ENCODE measurements at regions not wholly inside any gene's neighbourhood (a gene's known extent, or its start where the extent isn't known, plus 50 kb on each side); places are given as distances from the start of the nearest gene placed in this dataset.
A peak's percentile ranks its signal among the peaks of the same experiment; 100 is the strongest.

DNA sequence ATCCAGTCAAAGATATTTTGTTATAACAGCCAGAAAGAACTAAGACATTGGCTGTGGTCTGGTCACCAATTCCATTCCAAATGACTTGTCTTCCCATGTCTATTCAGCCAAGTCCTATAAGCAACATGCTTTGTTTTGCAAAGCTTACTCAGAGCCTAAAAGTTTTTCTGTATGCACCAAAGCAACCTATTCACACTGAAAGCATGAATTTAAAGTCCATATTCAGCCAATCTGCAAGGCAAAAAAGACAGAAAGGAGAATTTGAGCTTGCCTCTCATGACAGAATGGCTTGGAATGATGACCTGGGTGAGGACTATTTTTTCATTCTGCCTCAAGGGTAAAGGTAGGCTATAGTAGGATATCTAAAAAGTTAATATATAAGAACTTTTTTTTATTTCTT lies 323.2 kb upstream of the NOCT start:
- no peak for DNase-seq (ENCODE audit: low read depth in 2 of 2)

DNA sequence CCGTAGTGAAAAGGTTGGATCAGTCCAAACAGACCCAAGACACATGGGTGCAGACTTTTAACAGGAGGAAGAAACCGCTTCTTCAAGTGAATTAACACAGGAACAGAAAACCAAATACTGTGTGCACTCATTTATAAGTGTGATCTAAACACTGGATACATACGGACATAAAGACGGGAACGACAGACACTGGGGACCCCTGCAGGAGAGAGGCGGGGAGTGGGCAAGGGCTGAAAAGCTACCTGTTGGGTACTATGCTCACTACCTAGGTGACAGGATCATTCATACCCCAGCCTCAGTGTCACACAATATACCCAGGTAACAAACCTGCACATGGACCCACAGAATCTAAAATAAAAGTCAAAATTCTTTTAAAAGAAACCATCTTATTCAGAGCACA lies 326.0 kb upstream of the NOCT start:
- DNase-seq (ENCODE audit: low read depth in 2 of 2), result no peak

DNA sequence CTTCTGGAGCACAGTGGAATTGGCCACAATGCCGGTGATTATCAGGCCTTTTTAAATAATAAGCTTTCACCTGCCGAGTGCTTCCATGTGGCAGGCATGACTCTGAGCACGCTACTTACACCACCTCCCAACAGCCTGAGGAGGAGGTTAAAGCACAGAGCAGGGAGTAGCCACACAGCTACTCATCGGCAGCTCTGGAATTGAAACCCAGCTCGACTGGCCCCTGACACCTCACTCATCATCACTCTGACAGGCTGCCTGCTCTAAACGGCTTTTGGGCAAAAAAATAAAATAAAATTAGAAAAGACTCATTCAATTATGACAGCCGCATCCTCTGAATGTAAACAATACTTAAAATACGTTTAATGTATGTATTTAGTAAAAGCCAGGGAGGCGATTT lies 326.4 kb upstream of the NOCT start:
- no peak for DNase-seq (ENCODE audit: low read depth in 2 of 2)

DNA sequence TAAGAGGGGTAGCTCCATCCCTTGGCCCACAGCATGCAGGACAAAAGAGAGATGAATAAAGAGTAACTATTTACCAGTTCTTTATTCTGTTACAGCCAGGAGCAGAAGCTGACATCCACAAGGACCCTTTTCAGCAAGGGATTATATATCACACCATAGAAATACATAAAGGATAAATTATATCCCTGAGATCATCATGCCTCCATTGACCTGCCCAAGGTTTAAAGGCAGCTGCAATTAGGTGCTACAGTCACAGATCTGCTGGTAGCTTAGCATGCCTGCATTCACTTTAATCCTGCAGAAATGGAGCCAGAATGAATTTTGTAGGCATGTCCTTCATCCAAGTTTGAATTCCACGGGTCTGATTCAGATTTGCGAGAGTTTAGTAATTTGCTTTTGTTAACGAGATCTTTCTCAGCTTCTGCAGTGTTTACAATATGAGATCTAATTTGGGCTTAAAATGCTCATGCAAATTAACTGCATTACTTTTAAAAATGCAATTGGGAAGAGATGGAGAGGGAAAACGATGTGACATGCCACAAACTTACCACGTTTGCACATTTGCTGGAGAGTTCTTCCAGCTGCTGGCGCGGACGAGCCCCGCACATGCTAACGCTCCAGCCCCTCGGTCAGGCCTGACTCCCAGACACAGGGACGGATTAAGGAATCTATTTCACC lies 327.0 kb upstream of the NOCT start:
- DNase-seq (ENCODE audit: low read depth in 2 of 2), result no peak

DNA sequence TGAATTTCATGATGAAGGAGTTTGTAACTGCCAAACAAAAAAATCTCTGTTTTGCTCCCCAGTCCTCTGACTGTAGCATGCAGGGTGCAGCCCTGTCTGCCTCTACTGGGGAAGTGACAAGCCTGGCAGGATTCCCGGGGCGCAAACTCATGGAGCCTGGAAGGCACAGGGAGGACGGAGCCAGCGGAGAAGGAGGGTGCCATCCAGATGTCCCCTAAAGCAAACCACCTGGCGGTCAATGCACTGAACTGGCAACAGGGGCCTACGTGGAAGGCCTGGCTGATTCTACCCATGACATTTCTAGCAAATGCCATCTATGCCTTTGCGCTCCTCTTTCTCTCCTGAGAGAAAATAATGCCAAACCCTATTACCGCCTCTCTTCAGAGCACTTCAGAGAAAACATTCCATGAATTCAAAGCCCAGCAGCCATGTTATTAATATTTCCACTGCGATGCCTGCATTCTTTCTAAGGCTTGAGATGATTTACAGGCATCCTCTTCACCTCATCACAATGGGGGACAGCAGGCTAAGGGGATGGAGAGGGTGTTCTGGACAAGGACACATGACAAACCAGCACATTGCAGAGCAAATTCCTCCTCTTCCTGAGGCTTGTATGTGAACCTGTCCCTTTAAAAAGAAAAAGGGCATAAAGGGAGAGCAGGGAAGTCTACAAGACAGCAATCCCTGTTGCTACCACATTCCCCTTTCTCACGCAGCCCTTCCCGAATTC lies 329.3 kb upstream of the NOCT start:
- DNase-seq (ENCODE audit: low read depth in 2 of 2), result no peak

DNA sequence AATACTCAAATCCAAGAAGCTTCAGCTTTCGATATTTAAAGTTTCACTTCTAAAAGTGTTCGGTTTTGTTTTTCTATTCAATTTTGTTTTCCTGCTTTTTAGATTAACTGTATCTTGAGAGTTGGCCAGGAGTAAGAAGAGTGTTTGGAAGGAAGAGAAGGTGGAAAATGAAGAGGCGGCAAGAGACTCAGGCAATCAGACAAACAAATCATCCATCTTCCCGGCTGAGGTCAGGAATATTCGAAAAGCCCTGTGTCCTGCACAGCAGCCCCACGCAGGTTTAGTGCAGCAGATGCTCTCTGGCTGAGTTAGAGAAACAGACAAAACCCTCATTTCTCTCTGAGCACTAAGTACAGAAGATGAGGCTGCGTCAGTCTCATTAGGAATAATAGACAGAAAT lies 330.3 kb upstream of the NOCT start:
- no peak for DNase-seq (ENCODE audit: low read depth in 2 of 2)

DNA sequence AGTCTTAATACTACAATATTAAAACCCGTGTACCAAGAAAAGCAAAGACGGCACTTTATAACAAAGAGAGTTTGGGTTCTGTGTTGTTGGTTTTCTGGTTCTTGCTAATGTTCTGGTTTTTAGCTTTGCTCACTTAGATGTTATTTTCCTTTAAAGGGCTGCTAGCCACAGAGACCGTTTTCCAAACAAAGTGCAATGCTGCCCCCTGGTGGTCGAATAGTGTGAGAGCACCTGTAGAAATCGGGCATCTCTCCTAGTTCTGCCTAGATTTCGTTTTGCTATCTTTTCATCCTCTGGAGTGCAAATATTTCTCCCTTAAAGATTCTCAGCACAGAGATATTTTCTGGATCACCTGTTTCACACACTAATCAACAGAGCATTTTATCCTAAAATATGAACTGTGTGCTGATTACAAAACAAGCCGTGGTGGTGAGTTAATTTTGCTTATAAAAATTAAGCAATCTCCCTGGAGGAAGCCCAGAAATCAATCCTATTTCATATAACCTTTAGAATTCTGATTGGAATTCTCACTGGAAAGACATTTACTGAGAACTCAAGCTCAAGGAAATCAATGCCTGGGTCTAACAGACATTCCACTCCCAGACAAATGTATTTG lies 334.5 kb upstream of the NOCT start:
- peak; percentile 40 to 69 for DNase-seq (ENCODE audit: low read depth in 2 of 2)

DNA sequence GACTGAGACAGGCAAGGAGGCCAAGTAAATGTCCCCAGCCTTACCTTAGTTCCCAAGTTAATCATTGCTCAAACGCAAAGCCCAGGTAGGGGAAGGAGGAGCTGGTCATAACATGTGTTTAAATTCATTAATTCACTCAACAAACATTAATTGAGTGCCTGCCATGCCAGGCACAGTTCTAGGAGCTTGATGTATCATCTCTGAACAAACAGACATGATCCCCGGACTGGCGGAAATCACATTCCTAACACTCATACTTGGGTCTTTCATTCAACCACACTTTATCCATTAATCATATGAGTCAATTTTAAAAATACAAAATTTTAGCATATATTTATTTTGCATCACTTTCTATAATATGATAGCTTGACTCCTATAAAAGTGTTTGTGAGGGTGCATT lies 335.3 kb upstream of the NOCT start:
- DNase-seq (ENCODE audit: low read depth in 2 of 2), result no peak

DNA sequence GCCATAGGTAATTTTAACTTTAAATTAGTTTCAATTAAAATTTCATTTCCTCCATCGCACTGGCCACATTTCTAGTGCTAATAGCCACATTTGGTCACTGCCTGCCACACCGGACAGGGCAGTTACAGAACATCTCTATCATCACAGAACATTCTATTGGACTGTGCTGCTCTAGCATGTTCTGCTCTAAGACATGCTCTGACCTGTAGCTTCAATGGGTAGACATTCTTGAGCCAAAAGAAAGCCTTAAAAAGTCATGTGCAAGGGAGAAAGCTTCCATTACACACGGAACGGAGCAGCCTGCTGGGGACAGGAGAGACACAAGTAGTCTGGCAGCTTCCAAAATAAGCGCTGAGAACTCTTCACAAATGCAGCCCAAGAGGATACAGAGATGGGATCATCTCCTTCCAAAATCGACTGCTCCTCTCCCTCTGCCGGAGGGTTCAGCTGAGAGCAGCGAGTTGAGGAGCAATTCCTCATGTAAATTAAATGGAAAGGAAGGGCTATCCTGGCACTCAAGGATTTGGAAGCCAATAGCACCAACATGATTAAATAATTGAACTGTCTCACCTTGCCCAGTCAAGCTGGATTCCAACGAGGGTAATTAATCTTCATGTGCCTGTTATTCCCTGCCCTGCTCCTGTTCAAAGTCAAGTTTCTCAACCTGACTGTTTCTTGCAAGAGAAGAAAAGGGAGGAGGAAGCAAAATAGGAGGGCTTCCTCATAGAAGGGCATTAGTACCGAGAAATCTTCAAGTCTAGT lies 336.4 kb upstream of the NOCT start:
- no peak for DNase-seq (ENCODE audit: low read depth in 2 of 2)

DNA sequence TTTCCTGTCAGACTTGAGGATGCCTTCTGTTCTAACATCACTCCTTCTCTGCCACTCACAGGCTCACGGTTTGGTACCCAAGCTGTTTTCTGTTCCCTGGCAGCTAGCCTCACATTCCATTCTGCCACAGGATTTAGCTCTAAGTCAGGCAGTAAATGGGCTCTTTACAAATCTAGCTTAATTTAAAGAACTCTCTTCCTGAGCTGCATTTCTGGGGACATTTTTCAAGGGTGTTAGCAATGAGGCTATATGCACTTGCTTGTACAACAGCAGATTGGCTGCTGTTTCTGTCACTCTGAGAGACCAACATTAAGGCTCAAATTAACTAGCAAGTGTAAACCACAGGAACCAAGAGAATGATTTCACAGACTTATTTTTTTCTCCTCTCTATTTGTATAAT lies 337.8 kb upstream of the NOCT start:
- no peak for DNase-seq (ENCODE audit: low read depth in 2 of 2)

DNA sequence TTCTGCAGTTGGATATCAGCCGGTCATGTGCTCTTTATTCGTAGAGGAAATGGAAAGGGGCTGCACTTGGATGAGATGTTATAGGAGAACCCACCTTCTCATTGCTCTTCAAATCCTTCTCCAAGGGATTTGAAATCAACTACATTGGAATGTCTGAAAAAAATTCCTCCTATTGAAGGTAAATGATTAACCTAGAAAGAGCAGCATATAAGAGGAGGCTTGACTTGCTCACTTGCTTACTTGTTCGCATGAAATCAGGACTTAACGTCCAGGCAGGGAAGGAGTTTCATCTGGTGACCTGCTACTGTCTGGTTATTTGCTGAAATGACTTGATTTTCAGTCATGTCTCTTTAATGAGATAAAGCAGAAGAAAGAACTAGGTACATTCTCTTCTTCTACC lies 338.4 kb upstream of the NOCT start:
- DNase-seq (ENCODE audit: low read depth in 2 of 2), result no peak

DNA sequence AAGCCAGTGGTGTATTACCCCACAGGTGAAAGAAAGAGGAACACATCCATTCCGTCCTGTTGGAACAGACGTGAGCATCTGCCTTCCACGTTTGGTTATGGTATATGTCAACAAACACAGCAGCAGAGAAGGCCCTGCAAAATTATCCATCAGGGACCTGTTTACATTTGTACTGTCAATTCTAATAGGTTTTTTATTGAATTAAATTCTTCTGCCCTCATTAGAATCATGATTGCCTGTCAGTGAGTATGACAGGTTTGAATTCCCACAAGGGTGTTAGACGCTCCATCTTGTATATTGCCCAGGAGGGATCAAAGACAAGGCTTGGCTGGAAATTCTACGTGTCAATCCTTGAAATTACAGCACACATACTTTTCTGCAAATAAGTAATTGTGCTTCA lies 339.9 kb upstream of the NOCT start:
- no peak for DNase-seq (ENCODE audit: low read depth in 2 of 2)

DNA sequence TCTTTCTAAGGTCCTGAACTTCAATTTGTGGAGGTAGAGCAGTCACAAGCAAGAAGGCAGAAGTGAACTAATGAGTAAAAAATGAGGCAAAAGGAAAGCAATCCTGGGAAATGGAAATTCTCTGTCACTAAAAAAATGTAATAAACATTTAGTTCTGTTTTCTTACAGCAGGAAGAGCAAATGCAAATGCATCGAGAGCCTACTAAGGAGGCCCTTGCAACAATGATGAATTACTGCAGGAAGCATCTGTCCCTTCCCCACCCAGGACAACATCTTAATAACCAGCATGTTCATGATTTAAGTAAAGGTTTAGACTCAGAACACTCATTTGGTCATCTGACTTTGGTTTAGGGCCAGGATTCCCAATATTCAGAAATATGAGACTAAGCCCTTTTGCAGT lies 341.4 kb upstream of the NOCT start:
- DNase-seq (ENCODE audit: low read depth in 2 of 2), result no peak

DNA sequence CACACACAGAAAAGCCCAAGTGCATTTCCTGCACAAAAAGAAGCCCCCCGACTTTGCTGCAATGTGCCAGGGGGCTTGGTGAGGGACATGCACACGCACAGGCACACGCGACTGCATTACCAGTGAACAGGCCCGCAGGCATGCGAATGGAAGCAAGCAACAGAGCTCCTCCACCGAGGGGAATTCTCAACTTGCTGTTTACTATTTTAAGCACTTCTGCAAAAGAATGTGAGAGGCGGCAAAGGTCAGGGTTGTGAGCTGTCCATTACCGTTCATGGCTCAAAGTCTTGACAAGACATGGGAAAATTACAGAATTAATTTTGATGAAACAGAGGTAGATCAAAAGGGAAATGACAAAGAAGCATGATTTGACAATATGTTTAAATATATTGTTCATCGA lies 342.5 kb upstream of the NOCT start:
- no peak for DNase-seq (ENCODE audit: low read depth in 2 of 2)

DNA sequence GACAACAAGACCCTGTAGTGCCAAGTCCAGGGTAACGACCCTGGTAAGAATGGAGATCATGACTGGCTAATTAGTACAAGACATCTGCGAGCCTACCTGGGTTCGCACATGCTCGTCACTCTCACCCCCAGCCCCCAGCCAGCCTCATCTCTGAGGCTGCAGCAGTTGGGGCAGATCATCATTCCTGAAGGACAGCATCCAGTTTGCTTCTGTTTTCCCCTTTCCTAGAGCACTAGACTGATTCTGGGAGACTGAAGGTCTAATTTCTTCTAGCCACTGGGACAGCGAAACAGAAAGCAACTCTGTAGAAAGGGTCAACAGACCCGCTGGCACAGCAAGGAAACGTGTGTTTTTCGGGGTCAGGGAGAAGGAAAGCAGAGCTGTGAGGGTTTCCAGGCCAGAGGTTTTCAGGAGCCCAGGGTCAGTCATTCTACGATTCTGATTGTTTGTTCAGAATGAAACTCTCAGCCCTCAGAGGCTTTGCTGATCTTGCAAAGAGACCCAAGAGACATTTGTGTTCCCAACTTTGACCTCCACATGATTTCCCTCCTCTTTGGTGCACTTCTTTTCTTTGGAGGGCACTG lies 343.1 kb upstream of the NOCT start:
- DNase-seq (ENCODE audit: low read depth in 2 of 2), result no peak

DNA sequence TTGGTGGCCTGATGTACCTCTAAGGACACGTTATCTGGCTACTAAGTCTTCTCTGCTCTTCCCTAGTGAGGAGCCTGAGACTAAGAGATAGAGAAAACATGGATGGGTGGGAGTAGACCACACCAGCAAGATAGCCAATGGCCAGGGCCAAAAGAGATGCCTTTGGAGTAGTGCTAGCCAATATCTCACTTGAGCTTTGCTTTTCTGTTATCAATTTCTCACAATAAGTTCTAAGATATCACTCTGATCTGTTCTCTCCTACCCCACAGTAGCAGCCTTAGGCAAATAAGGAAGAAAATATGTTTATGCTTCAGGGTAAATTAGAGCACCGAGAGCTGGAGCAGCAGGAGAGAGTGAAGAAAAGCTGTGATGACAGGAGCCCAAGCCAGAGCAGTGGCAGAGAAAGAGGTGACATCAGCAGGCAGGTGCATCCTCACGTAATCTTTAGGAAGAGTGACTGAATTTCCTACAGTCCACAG lies 343.9 kb upstream of the NOCT start:
- no peak for DNase-seq (ENCODE audit: low read depth in 2 of 2)

DNA sequence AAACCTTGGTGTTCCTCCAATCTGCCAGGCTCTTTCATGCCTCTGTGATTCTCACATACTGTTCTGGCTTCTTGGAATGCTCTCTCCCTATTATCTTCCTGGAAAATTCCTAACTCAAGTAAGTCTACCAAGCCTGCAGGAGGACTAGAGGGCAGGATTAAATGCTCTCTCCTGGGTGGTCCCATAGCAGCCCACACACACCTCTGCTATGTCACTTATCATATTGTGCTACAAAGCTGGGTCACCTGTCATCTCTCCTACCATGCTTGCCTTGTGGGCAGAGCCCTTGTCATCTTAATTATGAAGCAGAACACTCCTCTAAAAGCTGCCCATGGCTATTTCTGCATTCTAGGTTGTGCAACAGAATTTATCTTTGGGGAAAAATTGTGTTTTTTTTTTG lies 344.5 kb upstream of the NOCT start:
- DNase-seq (ENCODE audit: low read depth in 2 of 2), result no peak

DNA sequence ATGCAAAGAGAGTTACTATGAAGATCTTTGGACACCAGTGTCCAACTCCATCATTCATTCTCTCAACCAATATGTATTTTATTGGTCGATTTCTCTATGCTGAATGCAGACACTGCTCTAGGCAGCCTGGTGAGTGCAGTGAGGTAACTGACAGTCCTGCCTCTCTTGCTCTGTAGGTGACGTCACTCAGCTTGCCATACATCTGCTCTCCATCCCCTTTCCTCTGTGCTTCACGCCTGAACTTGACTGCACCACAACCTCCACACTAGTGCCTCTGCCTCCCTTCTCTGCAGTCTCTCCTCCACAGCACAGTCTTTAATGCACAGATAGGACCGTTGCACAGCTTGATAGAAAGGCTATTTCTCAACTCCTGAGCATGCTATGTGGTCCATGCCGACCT lies 344.9 kb upstream of the NOCT start:
- no peak for DNase-seq (ENCODE audit: low read depth in 2 of 2)

DNA sequence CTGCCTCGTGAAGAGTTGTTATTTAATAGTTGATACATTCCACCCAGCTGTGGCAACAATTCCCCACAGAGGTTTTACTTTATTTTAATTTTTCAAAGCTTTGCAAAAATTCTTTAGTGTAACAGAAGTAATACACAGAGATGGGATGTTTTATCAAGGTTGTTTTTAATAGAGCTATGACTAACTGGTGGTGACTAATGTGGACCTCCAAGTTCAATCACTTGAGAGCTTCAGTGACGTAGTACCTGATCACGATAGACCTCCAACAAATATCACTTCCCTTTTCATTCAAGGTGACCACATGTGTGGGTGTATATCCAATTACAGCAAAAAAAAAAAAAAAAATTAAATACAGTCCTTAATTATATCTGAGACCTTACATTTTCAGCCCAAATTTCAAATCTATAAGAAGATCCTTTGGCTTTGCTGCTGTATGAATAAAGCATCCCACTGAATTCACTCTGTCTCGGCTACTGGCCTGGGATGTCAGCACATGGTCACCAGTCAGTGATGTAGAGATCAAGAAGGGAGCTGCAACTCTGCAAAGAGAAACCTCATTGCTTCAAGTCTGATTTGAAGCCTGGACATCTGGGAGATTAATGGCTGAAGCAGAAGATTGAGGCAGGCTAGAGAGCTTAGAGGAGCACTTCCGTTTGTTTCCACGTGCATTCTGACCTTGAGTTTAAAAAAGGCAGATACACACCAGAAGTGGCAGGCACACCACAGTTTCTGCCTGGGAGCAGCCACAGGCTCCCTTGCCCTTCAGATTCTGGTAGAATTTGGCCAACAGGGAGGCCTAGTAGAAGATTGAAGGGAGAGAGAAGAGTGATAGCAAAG lies 345.9 kb upstream of the NOCT start:
- DNase-seq (ENCODE audit: low read depth in 2 of 2), result no peak

DNA sequence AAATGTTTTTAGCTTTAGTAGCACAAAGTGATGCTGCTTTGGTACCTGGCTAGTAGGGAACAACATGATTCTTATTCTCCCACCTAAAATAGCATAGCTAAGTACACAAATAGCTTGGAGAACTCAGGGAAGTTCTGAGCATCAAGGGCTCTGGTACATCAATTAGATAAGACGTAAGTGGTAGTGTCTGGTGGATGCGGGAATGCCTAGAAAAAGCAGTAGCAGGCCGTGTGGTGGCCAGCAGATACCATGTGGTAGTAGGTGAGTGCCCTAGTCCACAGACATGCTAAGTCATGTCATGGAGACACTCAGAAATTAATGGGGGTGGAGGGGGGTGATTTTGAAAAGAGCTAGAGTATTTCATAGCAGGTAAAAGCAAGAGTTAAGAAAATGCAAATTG lies 347.3 kb upstream of the NOCT start:
- DNase-seq (ENCODE audit: low read depth in 2 of 2), result no peak

DNA sequence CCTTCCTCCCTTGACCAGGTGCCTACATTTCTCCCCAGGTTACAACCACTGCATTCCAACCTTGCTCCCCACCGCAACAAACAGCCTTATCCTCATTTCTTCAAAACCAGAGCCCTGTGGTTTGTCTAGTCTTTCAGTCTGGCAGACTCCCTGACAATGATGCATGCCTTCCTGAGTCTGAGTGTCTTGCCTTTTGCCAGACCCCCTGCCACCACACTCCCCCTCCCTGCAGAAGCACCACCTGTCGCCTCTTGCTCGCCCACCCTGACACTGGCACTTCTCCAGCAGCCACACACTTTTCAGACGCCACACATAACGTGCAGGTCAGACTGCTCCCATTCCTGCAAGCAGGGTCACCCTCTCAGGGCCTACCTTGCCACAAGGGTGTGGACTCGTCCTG lies 349.2 kb upstream of the NOCT start:
- no peak for DNase-seq (ENCODE audit: low read depth in 2 of 2)
